K562 (cell line): ENCODE measurements at regions not wholly inside any gene's neighbourhood (a gene's known extent, or its start where the extent isn't known, plus 50 kb on each side); places are given as distances from the start of the nearest gene placed in this dataset.
A peak's percentile ranks its signal among the peaks of the same experiment; 100 is the strongest.

Experiments used
- BRF1 ChIP-seq: IDR thresholded peaks from 3 replicates; pipeline ENCODE4 v1.6.1; 2011; ENCODE audit warnings: borderline replicate concordance, mild to moderate bottlenecking; ENCODE audit not compliant: insufficient read length; ENCODE audit errors: extremely low read depth
- CREB1 ChIP-seq, 2 experiments: sonication (generic) in 1 of 2; formaldehyde crosslinking in 1 of 2; IDR thresholded peaks; 2 replicates each; pipeline versions ENCODE4 v1.6.1 to v1.8.0; 2012 to 2022; ENCODE audit warnings: inconsistent platforms in 1 of 2, mild to moderate bottlenecking in 1 of 2, missing genetic modification reagents in 1 of 2, moderate library complexity in 1 of 2
- DACH1 ChIP-seq: fragments of 450-650 bp; IDR thresholded peaks from 2 replicates; pipeline ENCODE4 v1.6.1; 2018; ENCODE audit not compliant: partially characterized antibody
- DPF2 ChIP-seq: fragments of 450-650 bp; IDR thresholded peaks from 2 replicates; pipeline ENCODE4 v1.6.1; 2016
- EP300 ChIP-seq: IDR thresholded peaks from 2 replicates; pipeline ENCODE4 v1.6.1; 2012; ENCODE audit warnings: low read length, improper control_type of control experiment
- FOSL1 ChIP-seq: fragments of 200-800 bp; sonication (Bioruptor generic); conservative IDR thresholded peaks from 2 replicates; pipeline ENCODE4 v1.6.1; 2016; ENCODE audit warnings: missing genetic modification characterization, missing compliant biosample characterization
- KLF16 ChIP-seq: IDR thresholded peaks from 2 replicates; pipeline ENCODE4 v1.6.1; 2016; ENCODE audit warnings: antibody characterized with exemption
- LARP7 ChIP-seq: fragments of 450-650 bp; IDR thresholded peaks from 2 replicates; pipeline ENCODE4 v1.6.1; 2016
- PHB ChIP-seq: fragments of 250-450 bp; sonication (Bioruptor Pico); IDR thresholded peaks from 2 replicates; pipeline ENCODE4 v1.5.0; 2021
- RAD21 ChIP-seq, 2 experiments: fragments of 250-450 bp in 1 of 2; fragments of 450-650 bp in 1 of 2; sonication (Bioruptor Pico) in 1 of 2; formaldehyde crosslinking in 1 of 2; IDR thresholded peaks in 1 of 2; conservative IDR thresholded peaks in 1 of 2; 2 replicates each; pipeline versions ENCODE4 v1.4.0 to v1.8.0; 2020 to 2022; ENCODE audit warnings: mild to moderate bottlenecking in 2 of 2, moderate library complexity in 1 of 2
- RUNX1 ChIP-seq: sonication (generic); IDR thresholded peaks from 2 replicates; pipeline ENCODE4 v1.6.1; 2016; ENCODE audit warnings: antibody characterized with exemption, low read depth
- SAFB ChIP-seq: fragments of 200-400 bp; formaldehyde crosslinking; IDR thresholded peaks from 2 replicates; pipeline ENCODE4 v1.6.1; 2017; ENCODE audit warnings: low read depth, low read length, borderline replicate concordance
- SAFB2 ChIP-seq: fragments of 200-400 bp; formaldehyde crosslinking; IDR thresholded peaks from 2 replicates; pipeline ENCODE4 v1.6.1; 2018; ENCODE audit warnings: borderline replicate concordance, low read length, low read depth, moderate library complexity; ENCODE audit not compliant: severe bottlenecking
- STAT5A ChIP-seq: IDR thresholded peaks from 2 replicates; pipeline ENCODE4 v1.6.1; 2012; ENCODE audit warnings: low read length, inconsistent platforms, borderline replicate concordance
- TF ChIP-seq, protein P1 (sequence below), 2 experiments: fragments of 450-650 bp in 1 of 2; sonication (generic) in 1 of 2; formaldehyde crosslinking in 1 of 2; IDR thresholded peaks; 2 replicates each; pipeline versions ENCODE4 v1.7.1 to v1.9.0; 2016 to 2022; ENCODE audit warnings: inconsistent platforms in 1 of 2, mild to moderate bottlenecking in 1 of 2, missing genetic modification reagents in 1 of 2
- TF ChIP-seq, protein P2 (sequence below), 3 experiments: fragments of 200-800 bp in 1 of 3; fragments of 250-450 bp in 1 of 3; fragments of 450-650 bp in 1 of 3; sonication (Bioruptor Pico) in 1 of 3; sonication (Bioruptor generic) in 1 of 3; formaldehyde crosslinking in 1 of 3; IDR thresholded peaks; 2 replicates each; pipeline versions ENCODE4 v1.6.1 to v1.8.0; 2016 to 2022; ENCODE audit warnings: mild to moderate bottlenecking in 2 of 3, missing genetic modification characterization in 2 of 3, missing compliant biosample characterization in 1 of 3, moderate library complexity in 1 of 3

DNA sequence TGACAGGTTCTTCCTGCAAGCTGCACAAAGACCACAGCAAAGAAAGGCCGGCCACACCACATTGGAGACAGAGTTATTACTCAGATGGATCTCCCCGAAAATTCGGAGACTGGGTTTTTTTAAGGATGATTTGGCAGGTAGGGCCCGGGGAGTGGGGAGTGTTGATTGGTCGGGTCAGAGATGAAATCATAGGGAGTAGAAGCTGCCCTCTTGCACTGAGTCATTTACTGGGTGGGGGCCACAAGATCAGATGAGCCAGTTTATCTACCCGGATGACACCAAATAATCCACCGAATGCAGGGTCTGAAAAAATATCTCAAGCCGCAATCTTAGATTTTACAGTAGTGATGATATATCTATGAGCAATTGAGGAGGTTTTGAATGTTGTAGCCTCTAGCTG, 401.8 kb upstream of the FAT3 start (continued):
- TF ChIP-seq, protein P1, sequence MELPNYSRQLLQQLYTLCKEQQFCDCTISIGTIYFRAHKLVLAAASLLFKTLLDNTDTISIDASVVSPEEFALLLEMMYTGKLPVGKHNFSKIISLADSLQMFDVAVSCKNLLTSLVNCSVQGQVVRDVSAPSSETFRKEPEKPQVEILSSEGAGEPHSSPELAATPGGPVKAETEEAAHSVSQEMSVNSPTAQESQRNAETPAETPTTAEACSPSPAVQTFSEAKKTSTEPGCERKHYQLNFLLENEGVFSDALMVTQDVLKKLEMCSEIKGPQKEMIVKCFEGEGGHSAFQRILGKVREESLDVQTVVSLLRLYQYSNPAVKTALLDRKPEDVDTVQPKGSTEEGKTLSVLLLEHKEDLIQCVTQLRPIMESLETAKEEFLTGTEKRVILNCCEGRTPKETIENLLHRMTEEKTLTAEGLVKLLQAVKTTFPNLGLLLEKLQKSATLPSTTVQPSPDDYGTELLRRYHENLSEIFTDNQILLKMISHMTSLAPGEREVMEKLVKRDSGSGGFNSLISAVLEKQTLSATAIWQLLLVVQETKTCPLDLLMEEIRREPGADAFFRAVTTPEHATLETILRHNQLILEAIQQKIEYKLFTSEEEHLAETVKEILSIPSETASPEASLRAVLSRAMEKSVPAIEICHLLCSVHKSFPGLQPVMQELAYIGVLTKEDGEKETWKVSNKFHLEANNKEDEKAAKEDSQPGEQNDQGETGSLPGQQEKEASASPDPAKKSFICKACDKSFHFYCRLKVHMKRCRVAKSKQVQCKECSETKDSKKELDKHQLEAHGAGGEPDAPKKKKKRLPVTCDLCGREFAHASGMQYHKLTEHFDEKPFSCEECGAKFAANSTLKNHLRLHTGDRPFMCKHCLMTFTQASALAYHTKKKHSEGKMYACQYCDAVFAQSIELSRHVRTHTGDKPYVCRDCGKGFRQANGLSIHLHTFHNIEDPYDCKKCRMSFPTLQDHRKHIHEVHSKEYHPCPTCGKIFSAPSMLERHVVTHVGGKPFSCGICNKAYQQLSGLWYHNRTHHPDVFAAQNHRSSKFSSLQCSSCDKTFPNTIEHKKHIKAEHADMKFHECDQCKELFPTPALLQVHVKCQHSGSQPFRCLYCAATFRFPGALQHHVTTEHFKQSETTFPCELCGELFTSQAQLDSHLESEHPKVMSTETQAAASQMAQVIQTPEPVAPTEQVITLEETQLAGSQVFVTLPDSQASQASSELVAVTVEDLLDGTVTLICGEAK (IDR thresholded peaks at IDR 0.05): no peak
- TF ChIP-seq, protein P1 (CRISPR knock-in tag; IDR thresholded peaks at IDR 0.05): no peak
- no peak for TF ChIP-seq BRF1
- no peak for TF ChIP-seq STAT5A
- TF ChIP-seq CREB1 (IDR thresholded peaks at IDR 0.05): no peak
- TF ChIP-seq CREB1 (CRISPR knock-in tag; IDR thresholded peaks at IDR 0.05): no peak
- no peak for TF ChIP-seq KLF16
- TF ChIP-seq FOSL1 (tag): peak; percentile 76
- TF ChIP-seq EP300: peak; percentile 29; the same call in 1 of the 2 replicates
- no peak for TF ChIP-seq SAFB
- TF ChIP-seq DPF2: peak; percentile 53; the same call in 1 of the 2 replicates
- no peak for TF ChIP-seq SAFB2
- TF ChIP-seq RUNX1: no peak
- no peak for TF ChIP-seq DACH1
- no peak for TF ChIP-seq LARP7
- TF ChIP-seq, protein P2, sequence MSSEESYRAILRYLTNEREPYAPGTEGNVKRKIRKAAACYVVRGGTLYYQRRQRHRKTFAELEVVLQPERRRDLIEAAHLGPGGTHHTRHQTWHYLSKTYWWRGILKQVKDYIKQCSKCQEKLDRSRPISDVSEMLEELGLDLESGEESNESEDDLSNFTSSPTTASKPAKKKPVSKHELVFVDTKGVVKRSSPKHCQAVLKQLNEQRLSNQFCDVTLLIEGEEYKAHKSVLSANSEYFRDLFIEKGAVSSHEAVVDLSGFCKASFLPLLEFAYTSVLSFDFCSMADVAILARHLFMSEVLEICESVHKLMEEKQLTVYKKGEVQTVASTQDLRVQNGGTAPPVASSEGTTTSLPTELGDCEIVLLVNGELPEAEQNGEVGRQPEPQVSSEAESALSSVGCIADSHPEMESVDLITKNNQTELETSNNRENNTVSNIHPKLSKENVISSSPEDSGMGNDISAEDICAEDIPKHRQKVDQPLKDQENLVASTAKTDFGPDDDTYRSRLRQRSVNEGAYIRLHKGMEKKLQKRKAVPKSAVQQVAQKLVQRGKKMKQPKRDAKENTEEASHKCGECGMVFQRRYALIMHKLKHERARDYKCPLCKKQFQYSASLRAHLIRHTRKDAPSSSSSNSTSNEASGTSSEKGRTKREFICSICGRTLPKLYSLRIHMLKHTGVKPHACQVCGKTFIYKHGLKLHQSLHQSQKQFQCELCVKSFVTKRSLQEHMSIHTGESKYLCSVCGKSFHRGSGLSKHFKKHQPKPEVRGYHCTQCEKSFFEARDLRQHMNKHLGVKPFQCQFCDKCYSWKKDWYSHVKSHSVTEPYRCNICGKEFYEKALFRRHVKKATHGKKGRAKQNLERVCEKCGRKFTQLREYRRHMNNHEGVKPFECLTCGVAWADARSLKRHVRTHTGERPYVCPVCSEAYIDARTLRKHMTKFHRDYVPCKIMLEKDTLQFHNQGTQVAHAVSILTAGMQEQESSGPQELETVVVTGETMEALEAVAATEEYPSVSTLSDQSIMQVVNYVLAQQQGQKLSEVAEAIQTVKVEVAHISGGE (CRISPR knock-in tag; IDR thresholded peaks at IDR 0.05): no peak
- TF ChIP-seq PHB (CRISPR knock-in tag): no peak
- no peak for TF ChIP-seq RAD21 (CRISPR knock-in tag; conservative IDR thresholded peaks at IDR 0.05 in 1 of 2, IDR thresholded peaks at IDR 0.05 in 1 of 2)
